ENCODE measurements at regions not wholly inside any gene's neighbourhood (a gene's known extent, or its start where the extent isn't known, plus 50 kb on each side); places are given as distances from the start of the nearest gene placed in this dataset.

GRCh38 chr1:82707681-82708080, 906.9 kb downstream of the ADGRL2 start:
- ATAC-seq (ENCODE audit: poor library complexity), result no peak
- no peak for DNase-seq
- intact Hi-C loops (cut with DNase I), result no loop called here

- DNase-seq, result no peak
- intact Hi-C loops (cut with DNase I), result no loop called here
- no peak for ATAC-seq (ENCODE audit: poor library complexity)
Measured at GRCh38 chr1:82706741-82707140, 906.0 kb downstream of the ADGRL2 start.

- no peak for DNase-seq
- intact Hi-C loops (cut with DNase I), result no loop called here
- ATAC-seq (ENCODE audit: poor library complexity), result no peak
Measured at GRCh38 chr1:82704966-82705365, 904.2 kb downstream of the ADGRL2 start.

GRCh38 chr1:82704393-82704792, 903.7 kb downstream of the ADGRL2 start:
- intact Hi-C loops (cut with DNase I), result no loop called here
- no peak for DNase-seq

GRCh38 chr1:82703951-82704350, 903.2 kb downstream of the ADGRL2 start:
- intact Hi-C loops (cut with DNase I), result no loop called here
- ATAC-seq (ENCODE audit: poor library complexity), result no peak
- no peak for DNase-seq

More at GRCh38 chr1:82704393-82704792, 903.7 kb downstream of the ADGRL2 start:
- peak; percentile 58 for ATAC-seq (ENCODE audit: poor library complexity)

- DNase-seq (no peak), ATAC-seq (ENCODE audit: poor library complexity) (no peak)
- intact Hi-C loops (cut with DNase I), result no loop called here
Measured at GRCh38 chr1:82700476-82700875, 899.7 kb downstream of the ADGRL2 start.

GRCh38 chr1:82697965-82698364, 897.2 kb downstream of the ADGRL2 start:
- intact Hi-C loops (cut with DNase I), result no loop called here
- DNase-seq (no peak), ATAC-seq (ENCODE audit: poor library complexity) (no peak)

- ATAC-seq (ENCODE audit: poor library complexity) (no peak), DNase-seq (no peak)
- intact Hi-C loops (cut with DNase I), result no loop called here
Measured at GRCh38 chr1:82695443-82695842, 894.7 kb downstream of the ADGRL2 start.

GRCh38 chr1:82690411-82690810, 889.7 kb downstream of the ADGRL2 start:
- no peak for DNase-seq
- intact Hi-C loops (cut with DNase I), result no loop called here
- no peak for ATAC-seq (ENCODE audit: poor library complexity)

GRCh38 chr1:82689217-82689616, 888.5 kb downstream of the ADGRL2 start:
- ATAC-seq (ENCODE audit: poor library complexity) (no peak), DNase-seq (no peak)
- intact Hi-C loops (cut with DNase I), result no loop called here

GRCh38 chr1:82686774-82687173, 886.0 kb downstream of the ADGRL2 start:
- intact Hi-C loops (cut with DNase I), result no loop called here
- no peak for DNase-seq
- no peak for ATAC-seq (ENCODE audit: poor library complexity)

GRCh38 chr1:82646888-82647287, 846.2 kb downstream of the ADGRL2 start:
- no peak for DNase-seq
- ATAC-seq (ENCODE audit: poor library complexity), result no peak
- intact Hi-C loops (cut with DNase I), result no loop called here

GRCh38 chr1:82646336-82646735, 845.6 kb downstream of the ADGRL2 start:
- DNase-seq (no peak), ATAC-seq (ENCODE audit: poor library complexity) (no peak)
- intact Hi-C loops (cut with DNase I), result no loop called here

GRCh38 chr1:82644186-82644915, 843.6 kb downstream of the ADGRL2 start:
- no peak for DNase-seq
- ATAC-seq (ENCODE audit: poor library complexity), result no peak
- intact Hi-C loops (cut with DNase I), result no loop called here

- DNase-seq (no peak), ATAC-seq (ENCODE audit: poor library complexity) (no peak)
- intact Hi-C loops (cut with DNase I), result no loop called here
Measured at GRCh38 chr1:82640352-82640751, 839.6 kb downstream of the ADGRL2 start.

- no peak for DNase-seq
- ATAC-seq (ENCODE audit: poor library complexity), result no peak
- intact Hi-C loops (cut with DNase I), result no loop called here
Measured at GRCh38 chr1:82634266-82634665, 833.5 kb downstream of the ADGRL2 start.

- DNase-seq, result no peak
- no peak for ATAC-seq (ENCODE audit: poor library complexity)
- intact Hi-C loops (cut with DNase I), result no loop called here
Measured at GRCh38 chr1:82632155-82632554, 831.4 kb downstream of the ADGRL2 start.

- DNase-seq (no peak), ATAC-seq (ENCODE audit: poor library complexity) (no peak)
- intact Hi-C loops (cut with DNase I), result no loop called here
Measured at GRCh38 chr1:82628887-82629286, 828.2 kb downstream of the ADGRL2 start.

- intact Hi-C loops (cut with DNase I), result no loop called here
- DNase-seq (no peak), ATAC-seq (ENCODE audit: poor library complexity) (no peak)
Measured at GRCh38 chr1:82625537-82625936, 824.8 kb downstream of the ADGRL2 start.

- ATAC-seq (ENCODE audit: poor library complexity), result no peak
- intact Hi-C loops (cut with DNase I), result no loop called here
- DNase-seq, result no peak
Measured at GRCh38 chr1:82621076-82621475, 820.3 kb downstream of the ADGRL2 start.

- no peak for ATAC-seq (ENCODE audit: poor library complexity)
- no peak for DNase-seq
- intact Hi-C loops (cut with DNase I), result no loop called here
Measured at GRCh38 chr1:82614090-82614489, 813.4 kb downstream of the ADGRL2 start.
